Stomach (tissue), 8 donors: ENCODE measurements at regions not wholly inside any gene's neighbourhood (a gene's known extent, or its start where the extent isn't known, plus 50 kb on each side); places are given as distances from the start of the nearest gene placed in this dataset.

Source experiments
- DNase-seq, 2 donors: peaks; one replicate each; pipeline versions ENCODE4 v3.0.0 to v3.0.0-alpha.2; 2013 to 2019
- H3K27ac ChIP-seq, 5 donors: fragments of 200-600 bp in 4 of 5; sonication (generic) in 4 of 5; one replicate each; pipeline ENCODE4 v1.5.1; 2013 to 2019; ENCODE audit warnings: mild to moderate bottlenecking in 1 of 5, moderate library complexity in 1 of 5
- H3K27me3 ChIP-seq, 3 donors: fragments of 200-600 bp; sonication (generic); one replicate each; pipeline ENCODE4 v1.5.1; 2017 to 2019; ENCODE audit warnings: mixed run types in 1 of 3
- H3K36me3 ChIP-seq, 4 donors: fragments of 200-600 bp; sonication (generic); 1 replicate in 3 of 4; 2 replicates in 1 of 4; pipeline ENCODE4 v1.5.1; 2016 to 2019
- H3K4me1 ChIP-seq, 4 donors: fragments of 200-600 bp; sonication (generic); one replicate each; pipeline ENCODE4 v1.5.1; 2016 to 2019
- H3K4me3 ChIP-seq, 4 donors: fragments of 200-600 bp; sonication (generic) in 3 of 4; one replicate each; pipeline ENCODE4 v1.5.1; 2016 to 2019; ENCODE audit warnings: mild to moderate bottlenecking in 1 of 4
- H3K9me3 ChIP-seq, 4 donors: fragments of 200-600 bp; sonication (generic); one replicate each; pipeline ENCODE4 v1.5.1; 2016 to 2019
- EP300 ChIP-seq: sonication (generic); formaldehyde crosslinking; IDR thresholded peaks from one replicate; pipeline ENCODE4 v1.6.1; 2017; ENCODE audit warnings: antibody characterized with exemption
- POLR2A ChIP-seq, 4 donors: fragments of 450-650 bp; IDR thresholded peaks; one replicate each; pipeline ENCODE4 v1.6.1; 2016; ENCODE audit warnings: antibody characterized with exemption in 4 of 4, control low read depth in 2 of 4, mild to moderate bottlenecking in 1 of 4, moderate library complexity in 1 of 4
- POLR2AphosphoS5 ChIP-seq, 3 donors: sonication (generic); formaldehyde crosslinking; IDR thresholded peaks; one replicate each; pipeline ENCODE4 v1.6.1; 2016; ENCODE audit warnings: antibody characterized with exemption in 3 of 3
- WGBS, 5 donors: extraction: QIAGEN DNeasy Blood & Tissue Kit in 3 of 5; methylation state at CpG; one replicate each; pipeline versions ENCODE4 v1.1.5 to v1.1.7; 2013 to 2018; 5-methylcytosine and 5-hydroxymethylcytosine counted together
- intact Hi-C: fragments of 100-400 bp; cut with DNase I; formaldehyde crosslinking; loops from one replicate; pipeline ENCODE4 v1.15.1; 2023; ENCODE audit warnings: low total_unique reads
- TF ChIP-seq, protein P1 (sequence below), 7 experiments: fragments of 450-650 bp in 4 of 7; fragments of 200-600 bp in 3 of 7; sonication (generic) in 3 of 7; IDR thresholded peaks; one replicate each; pipeline ENCODE4 v1.5.1; 2016 to 2019; ENCODE audit warnings: antibody characterized with exemption in 7 of 7, control low read depth in 2 of 7, mild to moderate bottlenecking in 1 of 7
- donor health status: healthy with polysubstance abuse.
- donor health status: Bipolar disorder and iron deficiency.
- donor health status: healthy.

DNA sequence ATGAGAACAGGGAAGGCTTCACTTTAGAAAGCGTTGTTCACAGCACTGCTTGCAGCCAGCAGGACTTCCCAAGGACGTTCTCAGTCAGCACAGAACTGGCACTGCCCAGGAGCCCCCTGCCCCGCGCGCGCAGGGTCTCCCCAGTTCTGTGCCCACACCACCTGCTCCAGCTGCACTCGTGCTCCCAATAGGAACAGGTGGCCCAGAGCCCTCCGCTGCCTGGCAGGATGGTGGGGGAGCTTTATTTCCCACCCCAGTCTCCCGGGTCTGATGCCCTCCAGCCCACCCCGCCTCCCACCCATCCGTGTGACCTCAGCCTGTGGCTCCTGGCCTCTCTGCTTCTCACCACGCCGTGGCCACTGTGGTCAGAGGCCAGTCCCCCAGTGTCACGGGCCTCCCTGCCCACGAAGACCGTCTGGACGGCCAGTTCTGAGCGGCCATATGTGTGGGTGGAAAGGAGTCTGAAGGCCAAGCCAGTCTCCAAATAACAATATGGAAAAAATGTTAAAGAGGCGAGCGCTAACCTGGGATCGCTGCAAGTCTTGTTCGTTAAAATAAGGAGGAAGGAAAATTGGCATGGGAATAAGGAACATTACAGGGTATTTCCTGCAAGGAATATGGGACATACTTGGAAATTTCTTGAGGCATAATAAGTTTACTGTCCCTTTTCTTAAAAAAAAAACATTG is 54.6 kb upstream of the PCSK6 start:
- H3K9me3 ChIP-seq = peaks cover 0 to 2% (median 0%) of the 10 kb centered on the region in 4 donors
- no peaks in the 10 kb centered on the region for H3K36me3 ChIP-seq
- TF ChIP-seq, protein P1, sequence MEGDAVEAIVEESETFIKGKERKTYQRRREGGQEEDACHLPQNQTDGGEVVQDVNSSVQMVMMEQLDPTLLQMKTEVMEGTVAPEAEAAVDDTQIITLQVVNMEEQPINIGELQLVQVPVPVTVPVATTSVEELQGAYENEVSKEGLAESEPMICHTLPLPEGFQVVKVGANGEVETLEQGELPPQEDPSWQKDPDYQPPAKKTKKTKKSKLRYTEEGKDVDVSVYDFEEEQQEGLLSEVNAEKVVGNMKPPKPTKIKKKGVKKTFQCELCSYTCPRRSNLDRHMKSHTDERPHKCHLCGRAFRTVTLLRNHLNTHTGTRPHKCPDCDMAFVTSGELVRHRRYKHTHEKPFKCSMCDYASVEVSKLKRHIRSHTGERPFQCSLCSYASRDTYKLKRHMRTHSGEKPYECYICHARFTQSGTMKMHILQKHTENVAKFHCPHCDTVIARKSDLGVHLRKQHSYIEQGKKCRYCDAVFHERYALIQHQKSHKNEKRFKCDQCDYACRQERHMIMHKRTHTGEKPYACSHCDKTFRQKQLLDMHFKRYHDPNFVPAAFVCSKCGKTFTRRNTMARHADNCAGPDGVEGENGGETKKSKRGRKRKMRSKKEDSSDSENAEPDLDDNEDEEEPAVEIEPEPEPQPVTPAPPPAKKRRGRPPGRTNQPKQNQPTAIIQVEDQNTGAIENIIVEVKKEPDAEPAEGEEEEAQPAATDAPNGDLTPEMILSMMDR (IDR thresholded peaks at IDR 0.05) = no peak
- TF ChIP-seq EP300 (no peak), POLR2A (IDR thresholded peaks at IDR 0.05) (no peak), POLR2AphosphoS5 (IDR thresholded peaks at IDR 0.05) (no peak)
- H3K27ac ChIP-seq = no peak overlapping the region
- no peaks in the 10 kb centered on the region for H3K4me1 ChIP-seq
- peaks cover 0 to 26% (median 0%) of the 10 kb centered on the region in 3 donors for H3K27me3 ChIP-seq
- no peak overlapping the region for H3K4me3 ChIP-seq
- no peak for DNase-seq
- intact Hi-C loops = no loop called here
- 73 to 85% (median 83%) methylated on average over 20 to 22 of the region's 22 CpGs for WGBS, 5 donors

DNA sequence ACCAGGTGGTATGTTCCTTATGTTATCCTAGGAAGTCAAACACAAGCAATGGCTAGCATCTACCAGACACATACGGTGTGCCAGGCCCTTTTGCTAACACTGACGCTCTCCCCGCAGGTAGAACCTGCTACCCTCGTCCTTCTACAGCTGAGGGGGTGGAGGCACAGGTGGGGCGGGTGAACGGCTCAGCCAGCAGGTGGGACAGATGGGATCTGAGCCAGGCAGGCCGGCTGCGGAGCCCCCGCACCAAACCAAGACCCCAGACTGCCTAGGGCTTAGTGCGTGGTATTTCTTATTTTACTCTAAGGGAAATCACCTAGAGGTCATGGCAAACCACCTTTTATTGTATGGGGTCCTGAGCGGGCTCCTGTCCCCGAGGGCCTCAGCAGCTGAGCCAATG is 53.9 kb upstream of the PCSK6 start:
- Histone ChIP-seq H3K27me3 (peaks cover 0 to 26% (median 0%) of the 10 kb centered on the region in 3 donors), H3K4me1 (no peaks in the 10 kb centered on the region), H3K4me3 (no peak overlapping the region), H3K36me3 (no peaks in the 10 kb centered on the region), H3K27ac (no peak overlapping the region), H3K9me3 (peaks cover 0 to 6% (median 0%) of the 10 kb centered on the region in 4 donors)
- no peak for DNase-seq
- intact Hi-C loops = no loop called here
- TF ChIP-seq POLR2AphosphoS5 (IDR thresholded peaks at IDR 0.05) (no peak), EP300 (no peak), POLR2A (IDR thresholded peaks at IDR 0.05) (no peak)
- TF ChIP-seq, protein P1 (IDR thresholded peaks at IDR 0.05) = no peak
- 77 to 91% (median 81%) methylated on average over 10 to 12 of the region's 12 CpGs for WGBS, 5 donors

DNA sequence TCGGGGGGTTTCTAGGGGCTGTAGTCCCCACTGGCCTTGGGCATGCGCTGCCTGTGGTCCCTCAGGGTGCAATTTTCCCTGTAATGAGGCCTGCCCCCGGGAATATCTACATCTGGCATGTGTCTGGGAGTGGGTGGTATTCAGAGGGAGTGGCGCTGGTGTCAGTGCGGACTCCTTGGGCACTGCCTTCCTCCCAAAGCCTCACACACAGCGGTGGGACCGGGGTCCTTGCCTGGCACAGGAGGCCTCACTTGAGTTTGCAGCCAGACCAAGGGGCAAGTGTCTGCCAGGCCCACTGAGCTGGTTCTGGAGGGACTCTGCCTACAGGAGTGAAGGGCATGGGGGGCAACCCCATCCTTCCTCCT is 53.5 kb upstream of the PCSK6 start:
- Histone ChIP-seq H3K9me3 (peaks cover 0 to 6% (median 0%) of the 10 kb centered on the region in 4 donors), H3K27me3 (peaks cover 0 to 26% (median 0%) of the 10 kb centered on the region in 3 donors), H3K4me3 (no peak overlapping the region), H3K4me1 (no peaks in the 10 kb centered on the region), H3K36me3 (no peaks in the 10 kb centered on the region), H3K27ac (no peak overlapping the region)
- TF ChIP-seq, protein P1 (IDR thresholded peaks at IDR 0.05) = no peak
- TF ChIP-seq POLR2A (IDR thresholded peaks at IDR 0.05) (no peak), POLR2AphosphoS5 (IDR thresholded peaks at IDR 0.05) (no peak), EP300 (no peak)
- WGBS, 5 donors = 78 to 89% (median 88%) methylated on average over 6 to 7 of the region's 7 CpGs; no CpG with 5 or more reads in 1 of the 5 donors
- no peak for DNase-seq
- intact Hi-C loops = no loop called here

DNA sequence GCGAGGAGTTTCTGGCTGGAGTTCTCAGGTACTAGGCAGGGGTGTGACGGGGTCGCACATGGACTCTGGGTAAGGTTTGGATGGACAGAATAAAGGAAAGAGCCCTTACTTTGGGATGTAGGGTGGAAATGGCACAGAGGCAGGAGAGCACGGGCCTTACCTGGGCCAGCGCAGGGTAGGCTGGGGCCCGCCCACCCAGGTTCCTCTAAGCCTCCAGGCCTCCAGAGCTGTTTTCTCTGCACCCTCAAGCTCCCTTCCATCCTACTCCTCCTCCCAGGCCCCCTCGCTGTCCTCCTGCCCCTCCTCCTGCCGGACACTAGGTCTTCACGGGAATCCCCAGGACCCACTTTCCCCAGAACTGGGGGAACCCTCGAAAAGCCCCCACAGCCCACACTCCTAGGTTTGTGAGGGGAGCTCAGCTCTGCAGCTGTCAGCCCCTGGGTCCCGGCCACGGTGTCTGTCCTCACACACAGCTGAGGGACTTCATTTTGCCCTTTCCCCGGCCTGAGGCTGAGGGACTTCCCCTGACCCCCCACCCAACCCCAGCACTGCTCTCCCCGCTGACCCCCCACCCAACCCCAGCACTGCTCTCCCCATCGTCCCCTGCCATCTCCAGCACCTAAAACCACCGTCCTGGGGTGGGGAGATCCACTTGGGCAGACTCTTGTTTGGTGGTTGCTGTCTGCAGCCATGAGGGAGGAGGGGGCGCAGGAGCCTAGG is 53.0 kb upstream of the PCSK6 start:
- DNase-seq = peak in 1 of 2 donors; percentile 24
- TF ChIP-seq EP300 (no peak), POLR2AphosphoS5 (IDR thresholded peaks at IDR 0.05) (no peak), POLR2A (IDR thresholded peaks at IDR 0.05) (no peak)
- TF ChIP-seq, protein P1 (IDR thresholded peaks at IDR 0.05) = no peak
- H3K4me1 ChIP-seq = peaks cover 0 to 3% (median 0%) of the 10 kb centered on the region in 4 donors
- no peaks in the 10 kb centered on the region for H3K36me3 ChIP-seq
- WGBS, 5 donors = 79 to 89% (median 86%) methylated on average over 12 to 17 of the region's 17 CpGs
- no peak overlapping the region for H3K27ac ChIP-seq
- no peak overlapping the region for H3K4me3 ChIP-seq
- H3K27me3 ChIP-seq = peaks cover 0 to 26% (median 0%) of the 10 kb centered on the region in 3 donors
- intact Hi-C loops = no loop called here
- H3K9me3 ChIP-seq = peaks cover 0 to 6% (median 0%) of the 10 kb centered on the region in 4 donors
